ENCODE measurements at regions not wholly inside any gene's neighbourhood (a gene's known extent, or its start where the extent isn't known, plus 50 kb on each side); places are given as distances from the start of the nearest gene placed in this dataset.

DNA sequence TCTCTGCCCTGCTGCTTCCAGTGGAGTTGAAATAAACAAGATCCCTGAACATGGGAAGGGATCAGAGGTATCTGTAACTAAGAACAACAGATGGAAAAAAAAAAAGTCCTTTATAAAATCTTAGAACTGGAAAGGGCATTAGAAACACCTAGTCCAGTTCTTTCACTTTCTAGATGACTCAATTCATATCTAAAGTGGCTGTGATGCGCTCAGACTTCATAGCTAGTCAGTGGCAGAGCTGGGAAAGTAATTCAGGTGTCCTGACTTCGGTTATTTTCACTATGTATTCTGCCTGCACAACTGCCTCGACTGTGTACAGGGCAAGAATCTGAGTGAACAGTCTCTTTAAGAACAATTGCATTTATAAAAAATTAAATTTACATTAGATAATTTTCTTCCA is 151.8 kb upstream of the TMTC4 start:
- Mint-ChIP-seq H3K4me3 (no peak overlapping the region), H3K27me3 (no peaks in the 10 kb centered on the region), H3K36me3 (no peaks in the 10 kb centered on the region), H3K27ac (no peak overlapping the region), H3K4me1 (no peaks in the 10 kb centered on the region), H3K9me3 (peaks cover 0 to 2% of the 10 kb centered on the region in 2 donors)
- no peak for DNase-seq
- no peak for ATAC-seq (replicated peaks)

DNA sequence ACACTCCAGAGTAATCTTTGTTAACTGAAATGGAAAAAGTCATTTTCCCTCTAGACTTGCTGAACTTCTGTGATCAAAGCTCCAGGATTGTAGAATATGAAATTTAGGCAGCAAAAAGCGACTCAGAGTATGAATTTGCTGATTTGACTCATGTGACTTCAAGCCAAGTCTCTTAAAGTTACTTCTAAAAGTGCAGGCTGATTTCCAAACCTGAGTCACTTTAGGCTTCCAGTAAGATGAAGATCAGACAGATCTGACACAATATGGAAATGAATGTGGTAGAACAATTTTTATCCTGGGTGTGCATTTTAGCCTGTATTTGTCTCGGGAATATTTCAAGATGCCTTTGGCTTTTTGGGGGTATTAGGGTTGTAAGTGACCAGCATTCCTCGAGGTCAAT is 151.0 kb upstream of the TMTC4 start:
- Mint-ChIP-seq H3K36me3 (no peaks in the 10 kb centered on the region), H3K27ac (no peak overlapping the region), H3K9me3 (peaks cover 0 to 2% of the 10 kb centered on the region in 2 donors), H3K27me3 (no peaks in the 10 kb centered on the region), H3K4me1 (no peaks in the 10 kb centered on the region), H3K4me3 (no peak overlapping the region)
- no peak for ATAC-seq (replicated peaks)
- no peak for DNase-seq

GRCh38 chr13:100824366-100824765 is 149.8 kb upstream of the TMTC4 start:
- H3K9me3 Mint-ChIP-seq, result peaks cover 0 to 2% of the 10 kb centered on the region in 2 donors
- ATAC-seq (replicated peaks), result no peak
- H3K4me3 Mint-ChIP-seq, result no peak overlapping the region
- no peaks in the 10 kb centered on the region for H3K4me1 Mint-ChIP-seq
- H3K27me3 Mint-ChIP-seq, result no peaks in the 10 kb centered on the region
- H3K36me3 Mint-ChIP-seq, result no peaks in the 10 kb centered on the region
- H3K27ac Mint-ChIP-seq, result no peak overlapping the region
- DNase-seq, result no peak

- Mint-ChIP-seq H3K27me3 (no peaks in the 10 kb centered on the region), H3K36me3 (no peaks in the 10 kb centered on the region), H3K4me3 (no peak overlapping the region), H3K27ac (no peak overlapping the region), H3K4me1 (no peaks in the 10 kb centered on the region), H3K9me3 (peaks cover 0 to 1% of the 10 kb centered on the region in 2 donors)
- ATAC-seq (replicated peaks), result no peak
- DNase-seq, result no peak
Measured at GRCh38 chr13:100823448-100823847, 148.9 kb upstream of the TMTC4 start.

DNA sequence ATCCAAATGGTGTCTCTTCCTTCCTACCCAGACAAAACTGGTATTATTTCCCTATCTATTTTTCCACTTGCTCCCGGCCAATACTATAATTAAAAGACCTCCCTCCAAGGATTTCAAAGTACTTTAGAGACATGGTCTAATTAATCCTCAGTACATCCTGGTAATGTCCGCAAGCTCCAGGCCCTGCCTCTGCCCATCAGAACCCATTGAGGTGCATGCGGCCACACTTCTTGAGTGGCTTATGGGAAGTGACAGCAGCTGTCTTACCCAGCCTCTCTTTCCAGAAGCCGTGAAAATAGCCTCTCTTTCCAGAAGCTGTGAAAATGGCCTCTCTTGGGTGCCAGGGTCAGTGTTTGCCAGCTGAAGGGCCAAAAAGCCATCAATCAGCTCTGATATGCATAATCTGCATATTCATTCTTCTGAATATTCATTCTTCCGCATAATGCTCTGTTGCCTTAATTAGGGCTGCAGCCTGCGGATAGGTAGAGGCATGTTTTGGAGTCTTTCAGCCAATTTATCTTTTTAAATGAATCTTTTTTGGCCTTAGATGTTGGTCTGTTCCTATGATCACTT is 148.4 kb upstream of the TMTC4 start:
- no peak overlapping the region for H3K27ac Mint-ChIP-seq
- H3K4me1 Mint-ChIP-seq, result no peaks in the 10 kb centered on the region
- DNase-seq, result no peak
- H3K4me3 Mint-ChIP-seq, result no peak overlapping the region
- H3K36me3 Mint-ChIP-seq, result no peaks in the 10 kb centered on the region
- no peak for ATAC-seq (replicated peaks)
- no peaks in the 10 kb centered on the region for H3K27me3 Mint-ChIP-seq
- H3K9me3 Mint-ChIP-seq, result peaks cover 0 to 1% of the 10 kb centered on the region in 2 donors

- no peaks in the 10 kb centered on the region for H3K4me1 Mint-ChIP-seq
- ATAC-seq (replicated peaks), result no peak
- H3K27me3 Mint-ChIP-seq, result peaks cover 0 to 5% of the 10 kb centered on the region in 2 donors
- no peak overlapping the region for H3K27ac Mint-ChIP-seq
- H3K9me3 Mint-ChIP-seq, result peaks cover 1 to 7% of the 10 kb centered on the region in 2 donors
- DNase-seq, result no peak
- H3K36me3 Mint-ChIP-seq, result no peaks in the 10 kb centered on the region
- no peak overlapping the region for H3K4me3 Mint-ChIP-seq
Measured at GRCh38 chr13:100818711-100819110, 144.1 kb upstream of the TMTC4 start.

- no peak for DNase-seq
- peaks cover 0 to 5% of the 10 kb centered on the region in 2 donors for H3K27me3 Mint-ChIP-seq
- no peak for ATAC-seq (replicated peaks)
Measured at GRCh38 chr13:100817928-100818327, 143.3 kb upstream of the TMTC4 start.

GRCh38 chr13:100815476-100816046 is 141.0 kb upstream of the TMTC4 start:
- H3K4me3 Mint-ChIP-seq, result no peak overlapping the region
- DNase-seq, result no peak
- H3K4me1 Mint-ChIP-seq, result no peaks in the 10 kb centered on the region
- H3K36me3 Mint-ChIP-seq, result no peaks in the 10 kb centered on the region
- peaks cover 0 to 5% of the 10 kb centered on the region in 2 donors for H3K27me3 Mint-ChIP-seq
- peaks cover 1 to 7% of the 10 kb centered on the region in 2 donors for H3K9me3 Mint-ChIP-seq
- no peak overlapping the region for H3K27ac Mint-ChIP-seq
- no peak for ATAC-seq (replicated peaks)

More at GRCh38 chr13:100817928-100818327, 143.3 kb upstream of the TMTC4 start:
- no peaks in the 10 kb centered on the region for H3K4me1 Mint-ChIP-seq
- no peak overlapping the region for H3K27ac Mint-ChIP-seq
- H3K4me3 Mint-ChIP-seq, result no peak overlapping the region
- no peaks in the 10 kb centered on the region for H3K36me3 Mint-ChIP-seq
- peaks cover 1 to 7% of the 10 kb centered on the region in 2 donors for H3K9me3 Mint-ChIP-seq

DNA sequence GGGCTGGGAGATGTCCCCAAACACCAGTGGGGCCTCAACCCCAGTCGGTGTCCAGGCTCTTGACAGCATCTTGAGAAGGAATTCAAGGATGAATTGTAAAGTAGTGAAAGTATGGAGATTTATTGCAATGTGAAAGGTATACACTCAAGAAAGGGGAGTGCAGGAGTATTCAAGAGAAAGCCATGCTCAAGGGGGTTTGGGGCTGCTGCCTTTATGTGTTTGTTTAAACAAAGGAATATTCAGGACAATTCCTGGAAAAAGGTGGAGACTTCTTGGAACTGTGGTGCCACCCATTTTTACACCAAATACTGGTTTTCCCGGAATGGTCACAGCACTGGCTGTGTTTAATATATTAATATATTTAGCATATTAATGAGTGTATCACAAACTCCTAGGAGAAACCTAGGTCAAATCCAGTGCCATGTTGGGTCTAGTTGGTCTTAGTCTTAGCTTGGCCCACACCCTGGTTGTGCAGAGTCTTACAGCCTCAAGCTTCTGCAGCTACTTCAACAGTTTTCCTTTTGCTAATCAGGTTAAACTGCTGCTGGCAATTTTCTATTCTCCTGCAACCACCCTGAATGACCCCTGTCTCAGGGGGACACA is 138.5 kb upstream of the TMTC4 start:
- peaks cover 0 to 7% of the 10 kb centered on the region in 2 donors for H3K9me3 Mint-ChIP-seq
- H3K27ac Mint-ChIP-seq, result no peak overlapping the region
- H3K4me1 Mint-ChIP-seq, result no peaks in the 10 kb centered on the region
- peaks cover 0 to 8% of the 10 kb centered on the region in 2 donors for H3K27me3 Mint-ChIP-seq
- ATAC-seq (replicated peaks) (no peak), DNase-seq (no peak)
- no peaks in the 10 kb centered on the region for H3K36me3 Mint-ChIP-seq
- H3K4me3 Mint-ChIP-seq, result no peak overlapping the region

GRCh38 chr13:100811928-100812327 is 137.3 kb upstream of the TMTC4 start:
- no peaks in the 10 kb centered on the region for H3K9me3 Mint-ChIP-seq
- DNase-seq (no peak), ATAC-seq (replicated peaks) (no peak)
- no peak overlapping the region for H3K4me3 Mint-ChIP-seq
- no peak overlapping the region for H3K27ac Mint-ChIP-seq
- no peaks in the 10 kb centered on the region for H3K4me1 Mint-ChIP-seq
- H3K27me3 Mint-ChIP-seq, result peaks cover 0 to 8% of the 10 kb centered on the region in 2 donors
- no peaks in the 10 kb centered on the region for H3K36me3 Mint-ChIP-seq

DNA sequence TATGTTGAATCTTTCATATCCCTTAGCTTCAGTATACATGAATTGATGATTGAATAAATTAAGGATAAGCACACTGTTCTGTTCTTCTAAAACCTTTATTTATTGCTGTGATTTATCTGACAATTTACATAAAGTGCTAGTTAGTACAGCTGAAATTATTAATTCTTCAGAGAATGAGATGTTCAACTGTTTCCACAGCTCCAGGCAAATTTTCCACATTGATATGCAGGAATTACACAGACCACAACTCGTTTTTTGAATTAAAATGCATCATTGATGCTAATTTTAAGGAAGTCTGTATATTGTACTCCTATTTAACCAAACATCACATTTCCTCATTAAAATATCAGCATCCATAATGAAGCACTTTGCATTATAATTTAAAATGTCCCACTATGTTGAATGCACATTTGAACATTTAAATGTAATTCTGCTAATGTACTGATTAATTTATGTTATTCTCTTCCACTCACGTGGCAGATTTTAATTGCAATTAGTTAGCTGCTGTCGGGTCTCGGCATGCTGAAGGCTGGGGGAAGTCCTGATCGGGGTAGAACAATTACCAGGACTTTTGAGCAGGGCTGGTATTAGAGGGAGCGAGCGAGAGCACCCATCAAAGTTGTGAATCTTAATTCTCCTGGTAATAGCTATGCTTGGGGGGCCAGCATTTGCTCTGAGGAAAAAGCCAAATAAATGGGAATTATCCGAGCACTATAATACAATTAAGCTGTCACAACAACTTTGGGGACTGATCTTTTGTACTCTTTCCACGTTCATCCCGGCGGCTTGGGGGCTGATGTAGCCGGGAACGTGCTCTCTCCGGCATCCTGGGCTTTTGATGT is 136.7 kb upstream of the TMTC4 start:
- no peak for DNase-seq
- Mint-ChIP-seq H3K36me3 (no peaks in the 10 kb centered on the region), H3K9me3 (no peaks in the 10 kb centered on the region), H3K27me3 (peaks cover 0 to 8% of the 10 kb centered on the region in 2 donors), H3K4me1 (no peaks in the 10 kb centered on the region), H3K4me3 (no peak overlapping the region), H3K27ac (no peak overlapping the region)
- ATAC-seq (replicated peaks), result no peak

DNA sequence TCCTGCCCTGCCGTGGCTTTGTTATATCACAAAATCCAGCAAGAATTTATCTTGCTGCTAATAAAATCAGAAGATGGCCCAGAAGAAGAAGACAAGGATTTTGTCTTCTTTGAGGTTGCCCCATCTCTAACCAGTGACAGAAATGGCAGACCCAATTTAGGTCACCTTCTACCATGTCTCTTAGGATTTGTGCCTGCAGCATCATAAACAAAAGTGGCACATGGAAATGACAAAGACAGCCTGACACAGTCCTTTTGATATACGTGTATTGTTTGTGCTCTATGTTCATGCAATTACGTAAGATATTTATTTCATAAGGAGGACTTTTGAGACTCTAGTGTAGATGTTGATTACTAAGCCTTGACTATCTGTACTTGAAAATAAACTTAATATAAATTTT is 135.9 kb upstream of the TMTC4 start:
- Mint-ChIP-seq H3K9me3 (no peaks in the 10 kb centered on the region), H3K27me3 (peaks cover 0 to 8% of the 10 kb centered on the region in 2 donors), H3K27ac (no peak overlapping the region), H3K36me3 (no peaks in the 10 kb centered on the region), H3K4me3 (no peak overlapping the region), H3K4me1 (no peaks in the 10 kb centered on the region)
- no peak for ATAC-seq (replicated peaks)
- no peak for DNase-seq

- H3K4me3 Mint-ChIP-seq, result no peak overlapping the region
- DNase-seq, result no peak
- H3K4me1 Mint-ChIP-seq, result no peaks in the 10 kb centered on the region
- H3K27ac Mint-ChIP-seq, result no peak overlapping the region
- H3K9me3 Mint-ChIP-seq, result no peaks in the 10 kb centered on the region
- H3K27me3 Mint-ChIP-seq, result peaks cover 0 to 8% of the 10 kb centered on the region in 2 donors
- no peaks in the 10 kb centered on the region for H3K36me3 Mint-ChIP-seq
- ATAC-seq (replicated peaks), result no peak
Measured at GRCh38 chr13:100809856-100810255, 135.3 kb upstream of the TMTC4 start.

DNA sequence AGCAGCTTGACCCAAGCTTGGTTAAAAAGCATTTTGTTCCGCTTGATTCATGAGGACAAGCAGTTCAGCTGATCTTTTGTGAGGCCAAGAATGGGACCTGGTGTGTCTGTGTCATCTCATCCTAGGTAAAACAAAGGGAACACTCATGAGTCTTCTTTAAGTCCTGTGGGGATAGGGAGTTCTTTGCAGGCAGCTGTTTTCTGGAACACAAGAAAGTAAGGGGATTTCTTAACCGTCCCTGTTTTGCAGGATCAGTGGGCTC is 134.5 kb upstream of the TMTC4 start:
- no peak for DNase-seq
- Mint-ChIP-seq H3K27ac (no peak overlapping the region), H3K4me3 (no peak overlapping the region), H3K4me1 (no peaks in the 10 kb centered on the region), H3K36me3 (no peaks in the 10 kb centered on the region), H3K27me3 (peaks cover 0 to 5% of the 10 kb centered on the region in 2 donors), H3K9me3 (no peaks in the 10 kb centered on the region)
- ATAC-seq (replicated peaks), result no peak

Data from stimulated activated naive B cell treated with anti-CD40 and anti-IgM and Interleukin-4, amounts not matched to agents 10 μg/mL and 1 μg/mL and 100 μg/mL, for 72 hours (primary cell).